B cell (primary cell): ENCODE measurements at regions not wholly inside any gene's neighbourhood (a gene's known extent, or its start where the extent isn't known, plus 50 kb on each side); places are given as distances from the start of the nearest gene placed in this dataset.

Experiments used
- EZH2 ChIP-seq: IDR thresholded peaks from 2 replicates; pipeline ENCODE4 v1.6.1; 2012; ENCODE audit warnings: borderline replicate concordance, low read depth, mild to moderate bottlenecking, moderate library complexity, low read length; ENCODE audit not compliant: insufficient read depth, poor library complexity, severe bottlenecking
- TF ChIP-seq, protein P1 (sequence below): fragments of 200-600 bp; IDR thresholded peaks from one replicate; pipeline ENCODE4 v1.8.0; 2022; ENCODE audit warnings: antibody characterized with exemption, mild to moderate bottlenecking

DNA sequence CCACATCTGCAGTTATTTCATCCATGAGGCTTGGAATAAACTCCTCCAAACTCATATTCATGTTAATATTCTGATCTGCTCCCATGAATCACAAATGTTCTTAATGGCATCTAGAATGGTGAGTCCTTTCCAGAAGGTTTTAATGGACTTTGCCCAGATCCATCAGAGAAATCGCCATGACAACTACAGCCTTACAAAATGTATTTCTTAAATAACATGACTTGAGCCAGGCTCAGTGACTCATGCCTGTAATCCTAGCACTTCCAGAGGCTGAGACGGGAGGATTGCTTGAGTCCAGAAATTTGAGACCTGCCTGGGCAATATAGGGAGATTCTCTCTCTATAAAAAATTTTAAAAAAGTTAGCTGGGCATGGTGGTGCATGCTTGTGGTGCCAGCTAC, 102.1 kb upstream of the TMEM168 start:
- TF ChIP-seq EZH2 = no peak
- TF ChIP-seq, protein P1, sequence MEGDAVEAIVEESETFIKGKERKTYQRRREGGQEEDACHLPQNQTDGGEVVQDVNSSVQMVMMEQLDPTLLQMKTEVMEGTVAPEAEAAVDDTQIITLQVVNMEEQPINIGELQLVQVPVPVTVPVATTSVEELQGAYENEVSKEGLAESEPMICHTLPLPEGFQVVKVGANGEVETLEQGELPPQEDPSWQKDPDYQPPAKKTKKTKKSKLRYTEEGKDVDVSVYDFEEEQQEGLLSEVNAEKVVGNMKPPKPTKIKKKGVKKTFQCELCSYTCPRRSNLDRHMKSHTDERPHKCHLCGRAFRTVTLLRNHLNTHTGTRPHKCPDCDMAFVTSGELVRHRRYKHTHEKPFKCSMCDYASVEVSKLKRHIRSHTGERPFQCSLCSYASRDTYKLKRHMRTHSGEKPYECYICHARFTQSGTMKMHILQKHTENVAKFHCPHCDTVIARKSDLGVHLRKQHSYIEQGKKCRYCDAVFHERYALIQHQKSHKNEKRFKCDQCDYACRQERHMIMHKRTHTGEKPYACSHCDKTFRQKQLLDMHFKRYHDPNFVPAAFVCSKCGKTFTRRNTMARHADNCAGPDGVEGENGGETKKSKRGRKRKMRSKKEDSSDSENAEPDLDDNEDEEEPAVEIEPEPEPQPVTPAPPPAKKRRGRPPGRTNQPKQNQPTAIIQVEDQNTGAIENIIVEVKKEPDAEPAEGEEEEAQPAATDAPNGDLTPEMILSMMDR = no peak
